T1000 (cell line): ENCODE measurements at regions not wholly inside any gene's neighbourhood (a gene's known extent, or its start where the extent isn't known, plus 50 kb on each side); places are given as distances from the start of the nearest gene placed in this dataset.
"Not testable (repeated sequence)": the region's sequence is repeated elsewhere in the genome, so short reads cannot be mapped to it uniquely, and the experiment has no call there.

Experiments used
- DNase-seq: peaks from one replicate; lab custom pipeline; 2025; ENCODE audit warnings: mixed read lengths; lab: John Stamatoyannopoulos, UW

DNA sequence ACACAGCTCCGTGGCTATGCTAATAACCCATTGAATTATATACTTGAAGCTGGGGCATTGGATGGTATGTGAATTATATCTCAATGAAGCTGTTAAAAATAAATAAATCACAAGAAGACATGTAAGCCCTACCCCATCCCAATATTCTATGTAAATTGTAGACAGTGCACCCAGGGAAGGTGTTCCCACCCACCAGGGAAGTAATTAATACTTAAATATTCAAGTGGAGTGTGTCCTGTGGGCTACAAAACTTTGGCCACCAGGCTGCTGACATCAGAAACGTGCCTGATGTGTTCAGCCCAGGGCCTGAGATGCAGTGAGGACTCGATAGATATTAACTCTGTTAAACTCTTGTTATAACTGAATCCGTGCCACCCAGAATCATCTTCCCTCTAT lies 240.4 kb upstream of the RREB1 start:
- no peak for DNase-seq

DNA sequence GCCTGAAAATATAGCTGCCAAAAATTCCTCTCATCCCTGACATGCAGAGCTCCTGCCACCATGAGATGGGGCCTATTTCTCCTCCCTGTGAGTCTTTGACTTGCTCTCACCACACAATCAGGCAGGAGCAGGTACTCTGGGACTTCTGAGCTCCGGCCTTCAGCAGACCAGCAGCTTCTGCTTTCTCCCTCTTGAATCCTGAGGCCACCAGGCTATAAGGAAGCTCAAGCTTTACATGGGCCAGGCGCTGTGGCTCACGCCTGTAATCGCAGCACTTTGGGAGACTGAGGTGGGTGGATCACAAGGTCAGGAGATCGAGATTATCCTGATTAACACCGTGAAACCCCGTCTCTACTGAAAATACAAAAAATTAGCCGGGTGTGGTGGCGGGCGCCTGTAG lies 238.7 kb upstream of the RREB1 start:
- no peak for DNase-seq

DNA sequence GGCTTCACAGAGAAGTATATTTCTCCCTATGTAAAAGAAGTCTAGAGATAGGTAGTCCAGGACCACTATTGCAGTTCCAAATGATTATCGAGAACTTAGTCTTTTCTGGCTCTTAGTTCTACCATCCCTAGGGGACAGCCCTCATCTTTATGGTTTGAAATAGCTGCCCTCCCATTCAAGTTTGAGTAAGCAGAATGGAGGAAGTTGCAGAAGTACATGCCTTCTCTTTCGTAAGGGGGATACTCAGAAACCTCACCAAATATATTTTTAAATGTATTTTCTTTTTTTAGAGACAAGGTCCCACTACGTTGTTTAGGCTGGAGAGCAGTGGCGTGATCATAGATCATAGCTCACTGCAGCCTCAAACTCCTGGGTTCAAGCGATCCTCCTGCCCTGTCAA lies 236.8 kb upstream of the RREB1 start:
- no peak for DNase-seq

DNA sequence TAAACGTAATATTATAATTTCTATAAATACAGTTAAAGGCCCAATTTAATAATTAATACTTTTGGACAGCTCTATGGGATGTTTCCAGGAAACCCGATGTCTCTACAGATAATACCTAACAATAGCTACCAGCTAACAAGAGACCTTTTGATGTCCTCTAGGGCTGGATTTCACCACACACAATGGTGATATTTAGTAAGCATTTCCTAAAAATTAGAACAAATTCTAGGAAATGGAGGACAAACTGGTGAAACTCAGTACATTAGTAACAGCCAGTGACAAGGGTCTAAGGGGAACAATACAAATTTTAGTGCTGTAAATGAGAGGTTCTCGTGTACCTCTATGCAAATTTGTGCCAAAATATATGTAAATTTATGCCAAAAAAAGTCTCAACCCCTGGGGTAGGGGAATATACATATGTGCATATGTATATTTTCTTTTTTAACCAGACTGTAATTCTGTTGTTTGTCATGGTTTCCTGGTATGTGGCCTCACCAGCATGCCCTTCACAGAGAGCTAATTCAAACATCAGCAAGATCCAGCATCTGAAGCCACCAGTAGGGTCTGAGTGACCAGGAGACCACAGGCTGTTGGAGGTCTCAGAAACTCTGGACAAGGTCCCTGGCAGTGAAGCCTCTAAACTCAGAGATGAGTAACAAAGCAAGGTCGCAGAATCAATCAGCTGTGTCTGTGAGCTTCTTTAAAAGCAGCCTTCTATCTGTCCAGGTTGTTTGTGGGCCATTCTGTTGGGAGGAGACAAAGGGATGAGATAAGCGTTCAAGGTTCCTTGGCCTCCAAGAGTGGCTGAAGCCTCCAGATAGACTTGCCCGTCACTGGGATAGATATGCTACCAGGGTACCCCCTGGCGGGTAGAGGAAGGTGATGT lies 235.1 kb upstream of the RREB1 start:
- DNase-seq = no peak

DNA sequence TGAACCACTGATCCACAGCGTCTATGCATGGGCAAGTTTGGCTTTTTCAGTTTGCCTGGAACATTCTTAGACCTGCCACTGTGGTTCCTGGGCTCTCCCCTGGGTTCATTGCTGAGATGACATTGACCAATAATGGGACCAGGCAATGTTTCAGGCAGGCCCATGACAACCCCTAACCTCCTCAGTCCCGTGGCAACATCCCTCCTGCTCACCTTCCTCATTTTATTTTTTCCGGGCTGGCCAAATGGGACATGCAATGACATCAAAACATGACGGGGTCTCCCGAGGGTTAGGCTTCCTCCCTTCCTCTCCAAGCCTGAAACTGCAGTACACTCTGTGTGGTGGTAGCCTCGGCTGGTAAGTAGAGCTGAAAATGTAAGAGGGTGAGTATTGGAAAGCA lies 234.0 kb upstream of the RREB1 start:
- DNase-seq = no peak

DNA sequence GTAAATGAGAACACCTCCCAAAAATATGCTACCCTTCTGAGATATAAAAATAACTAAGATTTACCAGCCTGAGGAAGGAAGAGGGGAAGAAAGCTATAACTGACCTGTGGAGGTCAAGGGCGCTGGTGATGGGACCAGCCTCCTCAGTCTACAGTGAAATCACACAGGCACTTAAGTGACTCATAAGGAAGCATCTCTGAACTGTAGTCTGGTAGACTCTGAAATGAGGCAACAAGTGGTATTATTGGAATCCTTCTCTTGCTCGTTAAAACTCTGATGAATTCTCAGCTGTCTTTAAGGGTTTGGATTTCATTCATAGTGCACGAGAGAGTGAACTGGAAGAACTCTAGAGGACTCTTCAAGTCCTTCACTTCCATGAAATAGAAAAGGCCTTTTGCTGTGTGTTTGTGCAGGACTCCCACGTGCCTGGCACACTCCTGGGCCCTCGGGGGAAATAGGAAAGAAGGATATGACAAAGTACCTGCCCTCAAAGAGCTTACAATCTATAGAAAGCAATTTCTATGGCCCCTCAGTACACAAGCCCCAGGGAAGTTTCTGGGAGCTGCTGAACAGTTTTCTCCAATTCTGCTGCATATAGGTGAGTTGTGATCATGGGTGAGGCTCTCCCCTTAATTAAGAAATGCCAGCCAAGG lies 231.8 kb upstream of the RREB1 start:
- no peak for DNase-seq

DNA sequence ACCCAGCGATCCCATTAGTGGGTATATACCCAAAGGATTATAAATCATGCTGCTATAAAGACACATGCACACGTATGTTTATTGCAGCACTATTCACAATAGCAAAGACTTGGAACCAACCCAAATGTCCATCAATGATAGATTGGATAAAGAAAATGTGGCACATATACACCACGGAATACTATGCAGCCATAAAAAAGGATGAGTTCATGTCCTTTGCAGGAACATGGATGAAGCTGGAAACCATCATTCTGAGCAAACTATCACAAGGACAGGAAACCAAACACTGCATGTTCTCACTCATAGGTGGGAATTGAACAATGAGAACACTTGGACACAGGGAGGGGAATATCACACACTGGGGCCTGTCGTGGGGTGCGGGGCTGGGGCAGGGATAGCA lies 230.0 kb upstream of the RREB1 start:
- not testable (repeated sequence) for DNase-seq

DNA sequence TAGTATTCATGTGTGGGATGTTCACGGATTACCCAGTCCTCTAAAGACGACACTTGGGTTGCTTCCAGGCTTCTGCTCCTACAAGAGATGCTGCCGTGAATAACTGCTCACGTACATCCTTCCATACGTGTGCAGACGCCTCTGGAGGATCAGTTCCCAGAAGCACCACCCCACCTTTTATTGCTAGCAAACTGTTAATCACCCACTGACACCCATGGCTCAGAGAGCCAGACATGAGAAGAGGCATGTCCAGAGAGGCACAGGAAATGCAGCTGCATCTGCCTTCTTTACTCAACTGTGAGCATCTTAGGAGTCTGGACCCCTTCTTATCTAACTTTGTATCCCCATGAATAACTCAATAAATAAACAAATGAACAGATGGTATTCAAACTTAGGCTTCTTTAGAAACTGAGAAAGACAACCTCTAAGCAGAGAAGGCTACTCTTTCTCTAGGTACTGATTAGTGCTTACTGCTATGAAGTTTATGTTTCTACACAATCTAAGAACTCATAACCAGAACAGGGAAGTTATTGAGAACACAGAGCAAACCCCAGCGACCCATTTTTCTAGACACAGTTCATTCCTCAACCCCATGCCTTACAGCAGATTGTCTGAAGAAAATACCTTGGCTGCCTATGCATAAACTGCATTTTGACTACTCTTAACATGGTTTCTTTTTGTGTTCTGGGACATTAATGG lies 228.7 kb upstream of the RREB1 start:
- DNase-seq = no peak

DNA sequence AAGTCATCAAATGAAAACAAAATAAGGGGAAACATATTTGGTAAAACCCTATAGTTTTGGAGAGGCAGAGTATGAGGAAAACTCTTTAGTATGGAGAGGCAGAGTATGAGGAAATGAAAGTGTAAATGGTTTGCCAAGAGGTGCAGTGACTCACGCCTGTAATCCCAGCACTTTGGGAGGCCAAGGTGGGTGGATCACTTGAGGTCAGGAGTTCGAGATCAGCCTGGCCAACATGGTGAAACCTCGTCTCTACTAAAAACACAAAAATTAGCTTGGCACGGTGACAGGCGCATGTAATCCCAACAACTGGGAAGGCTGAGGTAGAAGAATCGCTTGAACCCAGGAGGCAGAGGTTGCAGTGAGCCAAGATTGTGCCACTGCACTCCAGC lies 228.2 kb upstream of the RREB1 start:
- not testable (repeated sequence) for DNase-seq

DNA sequence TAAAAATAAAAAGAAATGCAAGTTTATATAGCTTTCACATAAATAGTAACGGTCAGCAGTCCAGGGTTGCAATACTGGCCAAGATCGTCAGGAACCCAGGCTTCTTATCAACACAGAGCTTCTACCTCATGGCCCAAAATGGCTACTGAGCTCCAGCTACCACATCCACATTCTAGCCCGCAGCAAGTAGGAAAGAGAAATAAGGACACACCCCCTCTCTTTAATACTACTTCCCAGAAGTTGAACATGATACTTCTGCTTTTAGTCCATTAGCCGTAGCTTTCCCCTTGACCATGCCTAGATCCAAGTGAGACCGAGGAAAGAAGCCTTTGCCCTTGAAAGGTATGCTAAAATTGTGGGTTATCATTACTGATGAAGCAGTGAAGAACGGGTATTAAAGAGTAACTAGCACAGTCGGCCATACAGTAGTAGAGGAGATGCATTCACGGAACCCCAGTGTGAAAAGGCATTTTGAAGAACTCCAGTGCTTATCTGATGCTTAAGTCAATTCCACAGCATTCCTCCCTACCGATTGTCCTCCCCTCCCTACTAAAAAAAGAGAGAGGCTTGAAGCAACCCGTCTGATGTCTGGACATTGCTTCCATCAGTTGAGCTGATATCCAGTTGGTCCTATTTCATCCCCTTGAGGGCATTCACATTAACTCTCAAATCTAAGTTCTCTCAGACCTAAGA lies 226.9 kb upstream of the RREB1 start:
- no peak for DNase-seq

DNA sequence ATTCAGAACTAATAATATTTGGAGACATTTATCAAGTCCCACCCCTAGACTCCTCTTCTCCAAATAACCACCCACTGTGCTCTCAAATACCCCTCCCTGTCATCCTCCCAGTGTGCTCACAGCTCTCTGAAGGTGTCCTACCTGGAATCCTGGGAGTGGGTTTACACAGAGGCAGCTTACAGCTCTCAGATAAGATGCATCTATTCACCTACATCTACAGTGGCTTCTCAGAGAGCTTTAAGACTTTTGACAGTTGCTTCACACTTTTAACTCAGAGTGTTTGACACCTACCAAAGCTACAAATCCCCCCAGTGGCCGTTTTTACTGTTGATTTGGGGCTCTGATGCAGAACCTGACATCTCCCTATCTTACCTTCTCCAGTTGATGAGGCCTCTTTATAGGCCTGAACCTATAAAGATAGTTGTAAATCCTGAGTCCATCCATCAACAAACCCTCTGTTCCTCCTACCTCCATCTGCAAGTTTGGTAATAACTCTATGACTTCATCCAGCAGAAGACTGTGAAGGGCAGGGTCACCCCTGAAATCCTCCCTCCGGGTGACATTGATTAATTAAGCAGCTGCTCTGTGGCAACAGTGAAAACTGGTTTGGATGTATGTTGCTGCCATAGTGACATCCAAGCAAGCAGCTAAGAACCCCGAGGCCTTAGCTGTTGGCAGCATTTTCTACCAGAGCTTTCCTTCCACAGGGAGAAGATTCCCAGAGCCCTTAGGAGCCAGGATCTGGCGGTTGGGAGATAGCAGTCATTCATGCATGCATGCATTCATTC lies 226.1 kb upstream of the RREB1 start:
- DNase-seq = no peak

DNA sequence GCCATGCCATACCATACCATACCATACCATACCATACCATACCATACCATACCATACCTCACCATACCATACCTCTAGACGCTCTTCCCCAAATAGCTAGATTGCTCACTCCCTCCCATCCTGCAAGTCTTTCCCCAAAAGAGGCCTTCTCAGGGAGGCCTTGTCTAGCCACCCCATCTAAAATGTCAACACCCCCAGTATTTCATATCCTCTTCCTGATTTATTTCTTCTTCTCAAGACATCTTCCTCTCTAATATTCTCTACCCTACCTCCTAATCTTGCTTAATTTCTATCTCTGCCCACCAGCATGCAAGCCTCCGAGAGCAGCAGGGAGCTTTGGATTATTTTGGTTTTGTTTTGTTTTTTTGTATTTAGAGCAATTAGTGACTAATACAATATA lies 225.2 kb upstream of the RREB1 start:
- DNase-seq = no peak

DNA sequence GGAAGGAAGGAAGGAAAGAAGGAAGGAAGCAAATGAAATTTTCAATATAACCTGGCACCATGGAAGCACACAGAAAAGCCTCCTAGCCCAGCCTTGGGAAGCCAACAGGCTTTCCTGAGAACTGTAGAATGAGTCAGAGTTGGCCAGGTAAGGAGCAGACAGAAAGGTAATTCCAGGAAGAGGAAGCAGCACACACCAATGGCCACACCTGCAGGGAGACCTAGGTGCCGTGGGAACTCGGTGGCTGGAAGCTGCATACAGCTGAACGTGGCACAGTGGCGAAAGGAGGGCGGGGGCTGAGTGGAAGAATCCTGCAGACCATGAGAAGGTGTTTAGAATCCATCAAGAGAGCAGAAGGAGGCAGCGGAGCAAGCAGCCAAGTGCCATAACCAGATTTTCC lies 224.8 kb upstream of the RREB1 start:
- DNase-seq = no peak

DNA sequence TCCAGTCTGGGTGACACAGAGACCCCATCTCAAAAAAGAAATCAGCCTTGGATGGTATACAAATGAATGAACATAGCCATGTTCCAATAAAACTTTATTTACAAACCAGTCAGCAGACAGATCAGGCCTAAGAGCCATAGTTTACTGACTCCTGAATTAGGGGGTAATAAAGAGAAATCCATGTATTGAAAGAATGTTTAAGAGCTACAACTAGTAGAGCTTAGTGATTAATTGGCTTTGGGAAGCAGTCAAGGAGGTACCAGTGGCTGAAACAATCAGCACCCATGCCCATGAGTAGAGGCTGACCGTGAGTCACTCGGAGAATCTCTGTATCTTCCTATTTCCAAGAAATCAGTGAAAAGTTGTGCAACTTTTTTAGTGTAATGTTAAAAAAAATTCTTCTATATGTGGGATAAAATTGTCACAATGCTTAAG lies 223.6 kb upstream of the RREB1 start:
- DNase-seq = no peak

DNA sequence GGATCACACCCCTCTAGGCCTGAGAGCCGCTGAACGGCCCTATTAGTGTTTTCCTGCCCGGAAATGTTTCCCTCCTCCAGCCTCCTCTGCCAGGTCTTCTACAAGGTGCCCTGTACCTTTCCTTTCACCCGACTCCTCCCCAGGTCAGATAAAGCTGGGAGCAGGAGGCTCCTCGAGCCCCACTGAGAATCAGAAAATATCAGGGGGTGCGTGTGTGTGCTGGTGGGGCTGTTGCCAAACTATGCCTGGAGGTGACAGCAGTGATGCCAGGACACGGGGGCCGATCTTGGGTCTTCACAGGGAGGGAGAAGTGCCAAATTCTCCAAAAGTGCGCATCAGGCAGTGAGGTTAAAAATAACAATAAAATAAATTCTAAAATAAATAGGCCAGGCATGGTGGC lies 222.8 kb upstream of the RREB1 start:
- DNase-seq = no peak

DNA sequence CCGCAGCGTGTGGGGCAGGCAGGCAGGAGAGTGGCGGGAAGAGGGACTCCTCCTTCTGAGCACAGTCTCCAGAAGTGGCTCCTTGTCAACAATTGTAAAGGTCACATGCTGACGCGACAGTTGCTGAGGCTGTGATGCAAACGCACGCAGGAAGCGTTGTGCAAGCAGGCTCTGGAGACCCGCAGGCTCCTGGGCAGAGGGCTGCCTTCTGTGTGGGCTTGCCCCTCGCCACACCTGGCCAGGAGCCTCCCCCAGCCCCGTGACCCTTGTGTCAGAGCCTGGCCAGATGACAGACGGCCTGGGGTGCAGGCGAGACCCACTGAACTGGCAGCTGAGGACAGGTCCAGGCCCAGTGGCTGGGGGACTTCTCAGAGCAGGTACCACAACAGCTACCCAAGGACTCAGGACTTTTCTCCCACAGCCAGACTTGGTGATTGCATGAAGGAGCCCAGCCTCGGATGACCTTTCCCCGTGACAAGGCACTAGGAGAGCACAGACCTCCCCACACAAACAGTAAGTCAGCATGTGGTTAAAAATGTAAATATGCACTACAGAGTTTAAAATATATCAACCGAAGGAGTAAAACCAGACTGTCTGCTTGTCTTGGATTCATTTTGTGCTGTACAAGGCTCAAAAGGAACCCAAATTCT lies 222.1 kb upstream of the RREB1 start:
- no peak for DNase-seq

DNA sequence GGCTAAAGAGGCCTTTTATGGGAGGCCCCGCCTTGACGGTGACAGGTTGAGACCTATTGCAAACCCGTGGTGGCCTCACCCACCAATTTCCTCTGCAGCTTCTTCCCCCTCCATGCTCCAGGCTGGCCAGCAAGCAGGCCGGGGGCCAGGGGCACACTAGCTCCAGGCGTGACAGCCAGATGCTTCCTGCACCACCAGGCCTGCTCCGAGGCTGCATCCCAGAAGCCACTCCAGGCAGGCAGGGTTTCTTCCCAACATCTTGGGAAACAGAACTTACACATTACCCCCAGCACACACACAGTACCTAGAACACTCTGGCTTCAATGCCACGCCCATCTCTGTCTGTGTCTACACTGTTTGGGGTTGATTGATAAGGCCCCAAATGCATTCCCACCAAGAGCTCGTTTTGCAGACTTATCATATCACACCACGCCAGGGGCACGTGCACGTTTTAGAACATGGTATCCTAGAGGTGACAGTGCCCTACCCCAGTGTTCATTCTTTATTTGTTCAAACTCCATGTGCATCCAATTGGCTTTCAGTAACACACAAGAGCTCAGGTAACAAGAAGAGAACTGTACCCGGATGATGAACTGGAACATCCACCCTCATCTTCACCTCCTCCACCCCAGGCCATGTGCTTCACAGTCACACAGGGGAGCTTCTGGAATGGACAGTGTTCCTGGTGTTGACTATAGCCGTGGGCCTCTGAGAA lies 221.4 kb upstream of the RREB1 start:
- no peak for DNase-seq

DNA sequence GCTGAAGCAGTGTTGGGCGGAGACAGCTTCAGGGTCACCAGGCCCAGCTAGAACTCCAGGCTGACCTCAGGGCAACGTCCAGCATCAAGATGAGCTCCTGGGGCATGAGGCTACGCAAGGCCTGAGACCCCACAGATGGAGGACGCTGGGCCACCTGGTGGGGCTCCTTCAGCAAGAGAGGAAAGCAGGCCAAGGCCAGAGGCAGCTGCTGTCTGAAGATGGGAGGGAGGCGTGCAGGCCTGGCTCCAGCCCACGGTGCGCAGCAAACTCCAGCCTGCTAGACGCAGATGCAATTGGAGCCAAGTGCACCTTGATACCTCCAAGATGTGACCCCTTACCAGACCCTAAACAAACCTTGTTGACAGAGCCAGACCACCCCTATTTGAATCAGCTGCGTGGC lies 220.9 kb upstream of the RREB1 start:
- no peak for DNase-seq

DNA sequence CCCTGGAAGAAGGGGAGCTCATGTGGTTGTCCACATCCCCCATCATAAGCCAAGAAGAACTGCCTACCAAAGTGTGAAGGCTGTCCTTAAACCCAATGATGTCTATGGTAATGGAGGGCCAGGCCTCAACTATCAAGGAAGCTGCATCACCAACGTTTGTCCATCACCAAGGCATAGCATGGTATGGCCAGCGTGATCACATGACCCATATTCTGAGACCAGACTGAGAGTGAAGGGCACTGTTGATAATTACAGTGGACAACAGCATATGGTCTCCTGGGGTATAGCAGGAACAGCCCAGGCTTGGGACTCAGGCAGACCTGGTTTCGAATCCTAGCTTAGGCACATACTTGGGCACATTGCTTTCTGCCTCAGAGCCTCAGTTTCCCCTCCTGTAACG lies 218.2 kb upstream of the RREB1 start:
- DNase-seq = no peak

DNA sequence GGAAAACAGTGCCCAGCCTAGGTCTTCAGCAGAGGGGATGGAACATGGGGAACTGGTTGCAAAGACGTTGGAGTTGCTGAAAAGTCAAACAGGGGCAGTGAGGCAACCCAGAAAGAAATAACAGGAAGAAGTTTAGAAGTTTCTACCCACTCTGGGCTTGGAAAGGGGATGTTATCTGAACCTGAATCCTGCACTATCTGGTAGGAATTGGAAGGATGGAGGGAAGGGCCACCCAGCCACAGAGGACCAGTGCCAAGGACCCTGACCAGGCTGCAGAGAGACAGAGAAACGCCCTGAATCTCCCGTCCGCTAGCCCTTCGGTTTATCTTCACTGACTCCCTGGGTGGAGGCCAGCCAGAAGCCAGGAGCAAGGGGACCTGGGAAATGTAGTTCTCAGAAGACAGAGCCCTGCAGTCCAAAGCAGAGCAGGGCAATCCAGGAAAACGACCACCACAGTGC lies 217.3 kb upstream of the RREB1 start:
- DNase-seq = no peak
